GM12872 (cell line): ENCODE measurements at regions not wholly inside any gene's neighbourhood (a gene's known extent, or its start where the extent isn't known, plus 50 kb on each side); places are given as distances from the start of the nearest gene placed in this dataset.

Experiments
- CTCF ChIP-seq: IDR thresholded peaks from 3 replicates; pipeline ENCODE4 v1.5.1; 2011; ENCODE audit warnings: low read depth, mild to moderate bottlenecking, low read length, moderate library complexity; ENCODE audit not compliant: insufficient read depth

- TF ChIP-seq CTCF = no peak
These were observed 1754.3 kb downstream of the PLA2G4A start for GRCh38 chr1:188582911-188583532.

GRCh38 chr1:188584119-188584518, 1755.4 kb downstream of the PLA2G4A start:
- TF ChIP-seq CTCF = no peak

- no peak for TF ChIP-seq CTCF
These were observed 1761.9 kb downstream of the PLA2G4A start for GRCh38 chr1:188590641-188591040.

GRCh38 chr1:188594542-188595235, 1765.9 kb downstream of the PLA2G4A start:
- TF ChIP-seq CTCF = no peak

GRCh38 chr1:188599313-188599712, 1770.6 kb downstream of the PLA2G4A start:
- no peak for TF ChIP-seq CTCF

GRCh38 chr1:188611432-188611831, 1782.7 kb downstream of the PLA2G4A start:
- TF ChIP-seq CTCF = no peak

GRCh38 chr1:188615321-188615720, 1786.6 kb downstream of the PLA2G4A start:
- TF ChIP-seq CTCF = no peak
